Caki2 (cell line): ENCODE measurements at regions not wholly inside any gene's neighbourhood (a gene's known extent, or its start where the extent isn't known, plus 50 kb on each side); places are given as distances from the start of the nearest gene placed in this dataset.
"Not testable (repeated sequence)": the region's sequence is repeated elsewhere in the genome, so short reads cannot be mapped to it uniquely, and the experiment has no call there.

ENCODE experiments used
- DNase-seq: peaks from one replicate; pipeline ENCODE4 v3.0.0-alpha.2; 2015; ENCODE audit warnings: low read depth
- in situ Hi-C: cut with HindIII; loops from 2 replicates; pipeline ENCODE4 v1.10.0; 2016; ENCODE audit warnings: low sequenced_read_pairs, low pct_unique_long_range_greater_than_20kb, mixed read lengths

DNA sequence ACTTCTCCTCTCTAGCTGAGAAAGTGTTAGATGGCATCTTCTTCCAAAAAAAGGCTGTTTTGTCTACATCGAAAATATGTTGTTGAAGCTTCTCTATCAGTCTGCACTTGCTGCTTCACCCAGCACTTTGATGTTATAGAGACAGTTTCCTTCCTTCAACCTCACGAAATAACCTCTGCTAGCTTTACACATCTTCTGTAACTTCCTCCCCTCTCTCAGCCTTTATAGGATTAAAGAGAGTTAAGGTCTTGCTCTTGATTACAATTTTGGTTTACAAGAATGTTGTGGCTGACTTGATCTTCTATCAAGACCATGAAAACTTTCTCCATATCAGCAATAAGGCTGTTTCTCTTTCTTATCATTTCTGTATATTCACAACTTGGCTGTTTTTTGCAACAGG is 162.4 kb upstream of the OR4C13 start:
- in situ Hi-C loops, DNase-seq: not testable (repeated sequence)

DNA sequence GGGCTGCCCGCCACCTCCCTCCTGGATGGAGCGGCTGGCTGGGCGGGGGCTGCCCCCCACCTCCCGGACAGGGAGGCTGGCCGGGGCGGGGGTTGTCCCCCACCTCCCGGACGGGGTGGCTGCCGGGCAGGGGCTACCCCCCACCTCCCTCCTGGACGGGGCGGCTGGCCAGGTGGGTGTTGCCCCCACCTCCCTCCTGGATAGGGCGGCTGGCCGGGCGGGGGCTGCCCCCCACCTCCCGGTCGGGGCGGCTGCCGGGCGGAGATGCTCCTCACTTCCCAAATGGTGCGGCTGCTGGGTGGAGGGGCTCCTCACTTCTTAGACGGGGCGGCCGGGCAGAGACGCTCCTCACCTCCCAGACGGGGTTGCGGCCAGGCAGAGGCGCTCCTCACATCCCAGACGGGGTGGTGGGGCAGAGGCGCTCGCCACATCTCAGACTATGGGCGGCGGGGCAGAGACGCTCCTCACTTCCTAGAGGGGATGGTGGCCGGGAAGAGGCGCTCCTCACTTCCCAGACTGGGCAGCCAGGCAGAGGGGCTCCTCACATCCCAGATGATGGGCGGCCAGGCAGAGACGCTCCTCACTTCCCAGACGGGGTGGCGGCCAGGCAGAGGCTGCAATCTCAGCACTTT is 153.9 kb upstream of the OR4C13 start:
- in situ Hi-C loops, DNase-seq: not testable (repeated sequence)

DNA sequence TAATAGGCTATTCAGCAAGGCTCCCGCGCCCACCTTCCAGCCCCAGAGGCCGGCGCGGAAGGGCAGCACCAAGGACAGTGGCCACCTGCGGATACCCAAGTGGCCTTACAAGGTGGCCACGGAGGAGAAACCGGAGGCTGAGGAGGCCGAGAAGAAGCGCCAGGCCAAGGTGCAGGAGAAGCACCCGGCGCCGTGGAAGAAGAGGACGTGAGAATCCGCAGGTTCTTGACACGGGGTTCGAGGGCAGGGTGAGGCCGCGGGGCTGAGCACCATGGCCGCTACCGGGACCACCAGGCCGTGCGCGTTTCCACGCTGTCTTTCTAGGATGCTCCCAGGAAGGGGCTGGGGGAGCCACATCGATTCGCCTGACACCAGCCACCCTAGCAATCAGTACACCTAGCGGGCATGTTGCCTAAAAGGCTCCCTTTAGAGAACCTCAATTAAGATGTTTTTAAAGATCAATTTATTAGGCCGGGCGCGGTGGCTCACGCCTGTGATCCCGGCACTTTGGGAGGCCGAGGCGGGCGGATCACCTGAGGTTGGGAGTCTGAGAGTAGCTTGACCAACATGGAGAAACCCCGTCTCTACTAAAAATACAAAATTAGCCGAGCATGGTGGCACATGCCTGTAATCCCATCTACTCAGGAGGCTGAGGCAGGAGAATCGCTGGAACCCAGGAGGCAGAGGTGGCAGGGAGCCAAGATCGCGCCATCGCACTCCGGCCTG is 134.3 kb upstream of the OR4C13 start:
- in situ Hi-C loops, DNase-seq: not testable (repeated sequence)

DNA sequence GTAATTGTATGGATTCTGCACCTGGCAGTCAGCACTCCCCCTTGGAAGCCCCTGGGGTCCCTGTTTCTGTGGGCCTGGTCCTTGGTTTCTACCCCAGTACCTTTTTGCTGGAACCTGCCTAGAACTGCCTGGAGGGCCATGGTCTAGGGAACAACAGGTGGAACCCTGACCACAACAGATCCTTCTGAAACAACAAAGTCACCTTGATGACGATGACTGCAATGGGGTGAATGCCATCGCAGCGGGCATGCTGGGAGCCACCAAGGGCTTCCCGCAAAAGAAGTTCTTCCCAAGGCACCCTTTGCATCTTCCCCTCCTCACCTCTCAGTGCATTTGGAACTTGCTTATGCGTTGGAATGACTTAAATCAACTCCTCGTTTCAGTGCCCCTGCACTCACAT is 129.0 kb upstream of the OR4C13 start:
- DNase-seq, in situ Hi-C loops: not testable (repeated sequence)

DNA sequence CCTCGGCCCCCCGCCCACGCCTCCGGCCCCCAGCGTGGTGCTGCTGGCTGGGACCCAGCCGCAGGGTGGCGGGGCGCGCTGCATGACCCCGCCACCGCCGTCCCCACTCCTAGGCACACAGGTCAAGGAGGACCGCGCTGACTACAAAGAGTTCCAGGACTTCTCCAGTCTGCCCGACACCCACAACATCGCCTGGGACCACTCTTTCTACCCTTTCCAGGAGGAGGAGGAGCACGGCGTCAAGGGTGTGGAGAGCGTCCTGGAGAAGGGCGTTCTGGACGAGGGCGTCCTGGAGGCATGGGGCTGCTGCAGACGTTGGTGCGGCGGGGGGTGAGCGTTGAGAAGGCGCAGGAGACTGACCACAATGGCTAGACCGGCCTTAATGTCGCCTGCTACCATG is 101.7 kb upstream of the OR4C13 start:
- in situ Hi-C loops, DNase-seq: not testable (repeated sequence)

DNA sequence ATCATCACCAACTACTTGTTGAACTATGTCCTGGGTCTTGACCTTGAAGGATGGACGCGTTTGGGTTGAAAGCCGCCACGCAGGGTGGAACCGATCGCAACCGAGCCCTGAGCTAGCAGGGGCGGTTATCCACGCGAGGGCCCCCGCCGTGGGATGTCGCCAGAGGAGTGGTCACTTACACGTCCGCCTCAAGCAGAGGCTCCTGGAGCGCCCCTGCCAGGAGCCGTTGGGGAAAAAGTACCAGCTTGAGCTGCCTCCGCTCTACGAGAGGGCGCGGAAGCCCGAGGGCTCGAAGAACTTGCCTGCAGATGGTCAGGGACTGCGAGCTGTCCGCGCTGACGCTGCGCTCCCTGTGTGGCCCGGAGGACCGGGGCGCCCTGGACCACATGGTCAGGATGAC is 100.7 kb upstream of the OR4C13 start:
- in situ Hi-C loops = no loop called here
- DNase-seq = no peak

DNA sequence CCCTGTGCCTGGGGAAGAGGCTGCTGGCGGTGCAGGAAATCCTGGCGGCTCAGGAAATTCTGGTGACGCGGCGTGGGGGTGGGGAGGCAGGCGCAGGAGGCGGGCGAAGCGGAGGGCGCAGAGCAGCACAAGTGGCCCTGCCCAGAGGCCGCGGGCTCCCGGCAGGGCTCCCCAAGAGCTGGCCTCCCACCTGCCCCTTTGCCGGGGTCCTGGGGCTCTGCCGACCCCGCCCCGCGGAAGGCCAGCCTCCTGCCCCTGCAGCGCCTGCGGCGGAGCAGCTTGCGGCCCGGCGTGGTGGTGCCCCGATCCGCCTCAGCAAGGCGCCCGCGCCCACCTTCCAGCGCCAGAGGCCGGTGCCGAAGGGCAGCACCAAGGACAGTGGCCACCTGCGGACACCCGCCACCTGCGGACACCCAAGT is 100.2 kb upstream of the OR4C13 start:
- in situ Hi-C loops = no loop called here

DNA sequence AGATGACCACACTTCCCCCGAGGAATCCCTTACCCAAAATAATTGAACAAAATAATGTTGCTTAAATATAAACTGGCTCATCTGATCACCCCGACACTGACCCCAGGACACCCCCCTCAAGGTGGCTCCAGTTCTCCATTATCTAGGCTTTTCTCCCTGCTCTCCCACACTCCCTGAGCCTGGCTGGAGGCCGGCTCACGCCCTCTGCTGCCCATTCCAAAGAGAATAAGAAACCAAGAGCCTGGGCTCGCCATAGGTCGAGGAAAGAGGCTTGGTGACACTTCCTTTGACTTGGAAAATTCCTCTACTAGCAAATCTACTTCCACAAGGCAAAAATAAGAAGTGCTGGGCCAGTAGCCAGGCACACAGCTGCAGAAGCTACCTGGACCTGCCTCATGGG is 63.3 kb upstream of the OR4C13 start:
- not testable (repeated sequence) for DNase-seq

More for the DNA sequence above, 100.2 kb upstream of the OR4C13 start:
- no peak for DNase-seq

DNA sequence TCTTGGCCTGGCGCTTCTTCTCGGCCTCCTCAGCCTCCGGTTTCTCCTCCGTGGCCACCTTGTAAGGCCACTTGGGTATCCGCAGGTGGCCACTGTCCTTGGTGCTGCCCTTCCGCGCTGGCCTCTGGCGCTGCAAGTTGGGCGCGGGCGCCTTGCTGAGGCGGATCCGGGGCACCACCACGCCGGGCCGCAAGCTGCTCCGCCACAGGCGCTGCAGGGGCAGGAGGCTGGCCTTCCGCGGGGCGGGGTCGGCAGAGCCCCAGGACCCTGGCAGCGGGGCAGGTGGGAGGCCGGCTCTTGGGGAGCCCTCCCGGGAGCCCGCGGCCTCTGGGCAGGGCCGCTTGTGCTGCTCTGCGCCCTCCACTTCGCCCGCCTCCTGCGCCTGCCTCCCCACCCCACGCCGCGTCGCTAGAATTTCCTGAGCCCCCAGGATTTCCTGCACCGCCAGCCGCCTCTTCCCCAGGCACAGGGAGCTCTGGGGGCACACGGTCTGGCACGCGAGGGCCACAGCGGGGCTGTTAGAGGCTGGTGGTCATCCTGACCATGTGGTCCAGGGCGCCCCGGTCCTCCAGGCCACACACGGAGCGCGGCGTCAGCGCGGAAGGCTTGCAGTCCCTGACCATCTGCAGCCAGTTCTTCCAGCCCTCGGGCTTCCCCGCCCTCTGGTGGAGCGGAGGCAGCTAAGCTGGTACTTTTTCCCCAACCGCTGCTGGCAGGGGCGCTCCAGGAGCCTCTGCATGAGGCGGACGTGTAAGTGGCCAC is 60.1 kb upstream of the OR4C13 start:
- in situ Hi-C loops, DNase-seq: not testable (repeated sequence)

More for the DNA sequence above, 63.3 kb upstream of the OR4C13 start:
- in situ Hi-C loops = not testable (repeated sequence)

DNA sequence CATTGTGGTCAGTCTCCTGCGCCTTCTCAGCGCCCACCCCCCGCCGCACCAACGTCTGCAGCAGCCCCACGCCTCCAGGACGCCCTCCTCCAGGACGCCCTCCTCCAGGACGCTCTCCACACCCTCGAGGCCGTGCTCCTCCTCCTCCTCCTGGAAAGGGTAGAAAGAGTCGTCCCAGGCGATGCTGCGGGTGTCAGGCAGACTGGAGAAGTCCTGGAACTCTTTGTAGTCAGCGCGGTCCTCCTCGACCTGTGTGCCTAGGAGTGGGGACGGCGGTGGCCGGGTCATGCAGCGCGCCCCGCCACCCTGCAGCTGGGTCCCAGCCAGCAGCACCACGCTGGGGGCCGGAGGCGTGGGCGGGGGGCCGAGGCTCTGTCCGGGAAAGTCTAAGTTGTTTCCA is 58.7 kb upstream of the OR4C13 start:
- DNase-seq, in situ Hi-C loops: not testable (repeated sequence)
